ENCODE measurements at regions not wholly inside any gene's neighbourhood (a gene's known extent, or its start where the extent isn't known, plus 50 kb on each side); places are given as distances from the start of the nearest gene placed in this dataset.

DNA sequence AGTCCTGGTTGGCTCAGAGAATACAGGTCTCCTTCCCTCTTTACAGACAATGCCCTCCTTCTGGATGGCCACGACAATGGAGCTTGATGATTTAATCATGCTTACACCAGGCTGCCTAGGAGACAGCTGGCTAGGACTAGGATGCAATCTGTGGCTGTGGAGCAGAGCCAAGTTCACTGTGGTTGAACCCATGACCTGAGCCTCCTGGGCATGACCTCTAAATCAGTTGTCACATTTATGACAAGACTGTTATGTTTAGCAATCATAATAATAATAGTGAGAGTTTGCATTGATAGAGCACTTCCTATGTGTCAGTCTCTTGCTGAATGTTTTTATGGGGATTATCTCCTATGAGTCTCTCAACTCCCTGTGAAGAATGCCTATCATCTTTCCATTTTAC is 244.1 kb downstream of the ICOS start:
- no peak overlapping the region for H3K4me3 ChIP-seq (ENCODE audit: low read depth in 1 of 2, low read length in 2 of 2)
- no peaks in the 10 kb centered on the region for H3K27me3 ChIP-seq (ENCODE audit: control insufficient read depth in 1 of 2, insufficient read depth in 2 of 2, low read length in 2 of 2)
- H3K36me3 ChIP-seq (ENCODE audit: control insufficient read depth in 2 of 2, insufficient read depth in 2 of 2, low read length in 1 of 2) = no peaks in the 10 kb centered on the region
- peaks cover 0 to 2% of the 10 kb centered on the region in 2 donors for H3K4me1 ChIP-seq (ENCODE audit: control insufficient read depth in 2 of 2, insufficient read depth in 2 of 2, low read length in 1 of 2)
- H3K9me3 ChIP-seq (ENCODE audit: control insufficient read depth in 2 of 2, insufficient read depth in 1 of 2, low read depth in 1 of 2, low read length in 1 of 2) = no peaks in the 10 kb centered on the region
- WGBS, 2 donors = 29 to 39% methylated on average over 1 of the region's 1 CpG
- H3K27ac ChIP-seq (ENCODE audit: low read depth in 2 of 2, low read length in 1 of 2) = no peak overlapping the region

DNA sequence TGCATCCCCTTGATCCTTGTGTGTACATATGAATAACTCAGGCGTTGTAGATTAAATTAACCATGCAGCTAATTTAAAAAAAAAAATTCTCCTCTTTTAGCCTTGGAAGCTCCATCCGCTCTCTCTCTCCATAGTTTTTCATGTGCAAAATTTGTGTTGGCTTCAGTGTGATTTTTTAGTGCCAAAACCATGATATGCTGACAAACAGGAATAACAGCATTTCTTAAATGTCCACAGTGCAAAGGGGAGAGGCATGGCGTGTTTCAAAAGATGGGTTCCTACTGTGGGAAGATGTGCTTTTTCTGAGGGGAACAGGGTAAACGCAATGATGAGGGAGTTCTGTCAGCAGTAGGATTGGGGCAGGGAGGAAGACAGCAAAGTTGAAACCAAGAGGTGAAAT is 247.0 kb downstream of the ICOS start:
- Histone ChIP-seq H3K4me3 (ENCODE audit: low read depth in 1 of 2, low read length in 2 of 2) (no peak overlapping the region), H3K9me3 (ENCODE audit: control insufficient read depth in 2 of 2, insufficient read depth in 1 of 2, low read depth in 1 of 2, low read length in 1 of 2) (no peaks in the 10 kb centered on the region), H3K27ac (ENCODE audit: low read depth in 2 of 2, low read length in 1 of 2) (no peak overlapping the region), H3K4me1 (ENCODE audit: control insufficient read depth in 2 of 2, insufficient read depth in 2 of 2, low read length in 1 of 2) (peaks cover 0 to 2% of the 10 kb centered on the region in 2 donors), H3K36me3 (ENCODE audit: control insufficient read depth in 2 of 2, insufficient read depth in 2 of 2, low read length in 1 of 2) (no peaks in the 10 kb centered on the region), H3K27me3 (ENCODE audit: control insufficient read depth in 1 of 2, insufficient read depth in 2 of 2, low read length in 2 of 2) (no peaks in the 10 kb centered on the region)
- WGBS, 2 donors = 33 to 39% methylated on average over 4 of the region's 4 CpGs

- Histone ChIP-seq H3K4me1 (ENCODE audit: control insufficient read depth in 2 of 2, insufficient read depth in 2 of 2, low read length in 1 of 2) (peaks cover 0 to 2% of the 10 kb centered on the region in 2 donors), H3K9me3 (ENCODE audit: control insufficient read depth in 2 of 2, insufficient read depth in 1 of 2, low read depth in 1 of 2, low read length in 1 of 2) (no peaks in the 10 kb centered on the region), H3K36me3 (ENCODE audit: control insufficient read depth in 2 of 2, insufficient read depth in 2 of 2, low read length in 1 of 2) (no peaks in the 10 kb centered on the region), H3K27ac (ENCODE audit: low read depth in 2 of 2, low read length in 1 of 2) (no peak overlapping the region), H3K27me3 (ENCODE audit: control insufficient read depth in 1 of 2, insufficient read depth in 2 of 2, low read length in 2 of 2) (no peaks in the 10 kb centered on the region), H3K4me3 (ENCODE audit: low read depth in 1 of 2, low read length in 2 of 2) (no peak overlapping the region)
- 69 to 70% methylated on average over 4 of the region's 4 CpGs for WGBS, 2 donors
Observed at GRCh38 chr2:204184226-204184625, 247.7 kb downstream of the ICOS start.

DNA sequence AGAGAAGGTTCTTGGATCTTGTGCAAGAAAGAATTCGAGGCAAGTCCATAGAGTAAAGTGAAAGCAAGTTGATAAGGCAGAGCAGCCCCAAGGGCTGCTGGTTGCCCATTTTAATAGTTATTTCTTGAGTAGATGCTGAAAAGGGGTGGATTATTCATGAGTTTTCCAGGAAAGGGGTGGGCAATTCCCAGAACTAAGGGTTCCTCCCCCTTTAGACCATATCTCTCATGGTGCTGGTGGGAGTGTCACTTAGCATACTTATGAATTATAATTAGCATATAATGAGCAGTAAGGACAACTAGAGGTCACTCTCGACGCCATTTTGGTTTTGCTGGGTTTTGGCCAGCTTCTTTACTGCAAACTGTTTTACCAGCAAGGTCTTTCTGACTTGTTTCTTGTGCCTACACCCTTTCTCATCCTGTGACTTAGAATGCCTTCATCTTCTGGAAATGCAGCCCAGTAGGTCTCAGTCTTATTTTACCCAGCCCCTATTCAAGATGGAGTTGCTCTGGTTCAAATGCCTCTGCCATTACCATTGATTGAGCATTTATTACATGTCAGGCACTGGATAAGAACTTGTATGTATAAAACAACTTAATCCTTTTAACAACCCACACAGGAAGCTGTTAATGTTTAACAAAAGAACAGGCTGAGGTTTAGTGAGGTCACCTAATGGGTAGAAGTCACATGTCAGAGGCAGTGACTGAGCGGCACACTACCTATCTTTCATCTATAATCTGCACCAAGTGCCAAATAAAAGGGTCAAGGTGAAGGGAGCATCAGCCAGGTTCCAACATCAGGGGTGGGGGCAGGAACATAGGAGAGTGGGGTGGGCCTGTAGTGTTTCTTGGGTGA is 250.9 kb downstream of the ICOS start:
- WGBS, 2 donors = 72 to 78% methylated on average over 4 of the region's 4 CpGs
- H3K27ac ChIP-seq (ENCODE audit: low read depth in 2 of 2, low read length in 1 of 2) = no peak overlapping the region
- no peaks in the 10 kb centered on the region for H3K36me3 ChIP-seq (ENCODE audit: control insufficient read depth in 2 of 2, insufficient read depth in 2 of 2, low read length in 1 of 2)

GRCh38 chr2:204191574-204191973 is 255.0 kb downstream of the ICOS start:
- H3K27ac ChIP-seq (ENCODE audit: low read depth in 2 of 2, low read length in 1 of 2) = no peak overlapping the region
- no peaks in the 10 kb centered on the region for H3K4me1 ChIP-seq (ENCODE audit: control insufficient read depth in 2 of 2, insufficient read depth in 2 of 2, low read length in 1 of 2)
- H3K27me3 ChIP-seq (ENCODE audit: control insufficient read depth in 1 of 2, insufficient read depth in 2 of 2, low read length in 2 of 2) = no peaks in the 10 kb centered on the region
- no peak overlapping the region for H3K4me3 ChIP-seq (ENCODE audit: low read depth in 1 of 2, low read length in 2 of 2)
- no peaks in the 10 kb centered on the region for H3K9me3 ChIP-seq (ENCODE audit: control insufficient read depth in 2 of 2, insufficient read depth in 1 of 2, low read depth in 1 of 2, low read length in 1 of 2)
- no peaks in the 10 kb centered on the region for H3K36me3 ChIP-seq (ENCODE audit: control insufficient read depth in 2 of 2, insufficient read depth in 2 of 2, low read length in 1 of 2)

More for the DNA sequence above, 250.9 kb downstream of the ICOS start:
- H3K9me3 ChIP-seq (ENCODE audit: control insufficient read depth in 2 of 2, insufficient read depth in 1 of 2, low read depth in 1 of 2, low read length in 1 of 2) = no peaks in the 10 kb centered on the region
- no peaks in the 10 kb centered on the region for H3K4me1 ChIP-seq (ENCODE audit: control insufficient read depth in 2 of 2, insufficient read depth in 2 of 2, low read length in 1 of 2)
- no peaks in the 10 kb centered on the region for H3K27me3 ChIP-seq (ENCODE audit: control insufficient read depth in 1 of 2, insufficient read depth in 2 of 2, low read length in 2 of 2)
- no peak overlapping the region for H3K4me3 ChIP-seq (ENCODE audit: low read depth in 1 of 2, low read length in 2 of 2)

- no peaks in the 10 kb centered on the region for H3K27me3 ChIP-seq (ENCODE audit: control insufficient read depth in 1 of 2, insufficient read depth in 2 of 2, low read length in 2 of 2)
Observed at GRCh38 chr2:204195498-204195897, 258.9 kb downstream of the ICOS start.

DNA sequence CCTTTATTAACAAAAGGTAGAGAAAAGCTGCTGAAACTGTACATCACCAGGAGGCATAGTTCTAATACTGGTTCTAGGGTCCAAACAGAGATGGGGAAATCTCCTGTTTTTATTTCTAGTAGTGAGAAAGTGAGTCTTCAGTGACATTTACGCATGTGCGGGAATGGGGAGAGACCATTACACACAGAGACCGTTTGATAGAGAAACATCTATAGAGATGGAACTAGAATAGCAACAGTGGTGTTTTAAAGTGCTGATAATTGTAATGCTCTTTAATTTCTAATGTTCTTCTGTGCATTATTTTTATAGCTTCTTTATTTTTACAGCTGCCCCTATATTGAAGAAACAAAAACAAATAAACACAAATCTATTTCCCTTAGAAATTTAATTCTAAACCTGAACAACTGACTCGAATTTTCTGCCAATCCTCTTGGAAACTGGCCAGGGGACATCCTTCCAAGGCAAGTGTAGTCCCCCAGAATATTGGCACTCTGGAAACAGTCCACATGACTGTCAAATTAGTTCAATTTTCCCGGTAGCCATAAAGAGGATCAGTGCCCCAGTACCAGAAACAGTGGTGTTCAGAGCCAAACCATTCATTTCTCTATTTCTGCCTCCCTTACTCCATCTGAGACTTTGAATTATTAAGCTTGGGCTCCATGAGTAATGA is 260.9 kb downstream of the ICOS start:
- no peaks in the 10 kb centered on the region for H3K4me1 ChIP-seq (ENCODE audit: control insufficient read depth in 2 of 2, insufficient read depth in 2 of 2, low read length in 1 of 2)
- no peaks in the 10 kb centered on the region for H3K9me3 ChIP-seq (ENCODE audit: control insufficient read depth in 2 of 2, insufficient read depth in 1 of 2, low read depth in 1 of 2, low read length in 1 of 2)
- no peaks in the 10 kb centered on the region for H3K27me3 ChIP-seq (ENCODE audit: control insufficient read depth in 1 of 2, insufficient read depth in 2 of 2, low read length in 2 of 2)
- 62 to 66% methylated on average over 5 of the region's 5 CpGs for WGBS, 2 donors
- H3K27ac ChIP-seq (ENCODE audit: low read depth in 2 of 2, low read length in 1 of 2) = no peak overlapping the region
- no peak overlapping the region for H3K4me3 ChIP-seq (ENCODE audit: low read depth in 1 of 2, low read length in 2 of 2)
- H3K36me3 ChIP-seq (ENCODE audit: control insufficient read depth in 2 of 2, insufficient read depth in 2 of 2, low read length in 1 of 2) = no peaks in the 10 kb centered on the region

More at GRCh38 chr2:204195498-204195897, 258.9 kb downstream of the ICOS start:
- Histone ChIP-seq H3K4me1 (ENCODE audit: control insufficient read depth in 2 of 2, insufficient read depth in 2 of 2, low read length in 1 of 2) (no peaks in the 10 kb centered on the region), H3K27ac (ENCODE audit: low read depth in 2 of 2, low read length in 1 of 2) (no peak overlapping the region), H3K36me3 (ENCODE audit: control insufficient read depth in 2 of 2, insufficient read depth in 2 of 2, low read length in 1 of 2) (no peaks in the 10 kb centered on the region), H3K4me3 (ENCODE audit: low read depth in 1 of 2, low read length in 2 of 2) (no peak overlapping the region), H3K9me3 (ENCODE audit: control insufficient read depth in 2 of 2, insufficient read depth in 1 of 2, low read depth in 1 of 2, low read length in 1 of 2) (no peaks in the 10 kb centered on the region)
- 71 to 72% methylated on average over 4 of the region's 4 CpGs for WGBS, 2 donors

- Histone ChIP-seq H3K4me1 (ENCODE audit: control insufficient read depth in 2 of 2, insufficient read depth in 2 of 2, low read length in 1 of 2) (no peaks in the 10 kb centered on the region), H3K27me3 (ENCODE audit: control insufficient read depth in 1 of 2, insufficient read depth in 2 of 2, low read length in 2 of 2) (no peaks in the 10 kb centered on the region), H3K4me3 (ENCODE audit: low read depth in 1 of 2, low read length in 2 of 2) (no peak overlapping the region), H3K36me3 (ENCODE audit: control insufficient read depth in 2 of 2, insufficient read depth in 2 of 2, low read length in 1 of 2) (no peaks in the 10 kb centered on the region), H3K9me3 (ENCODE audit: control insufficient read depth in 2 of 2, insufficient read depth in 1 of 2, low read depth in 1 of 2, low read length in 1 of 2) (no peaks in the 10 kb centered on the region), H3K27ac (ENCODE audit: low read depth in 2 of 2, low read length in 1 of 2) (no peak overlapping the region)
- WGBS, 2 donors = 46 to 56% methylated on average over 3 of the region's 3 CpGs
Observed at GRCh38 chr2:204199357-204199756, 262.8 kb downstream of the ICOS start.

DNA sequence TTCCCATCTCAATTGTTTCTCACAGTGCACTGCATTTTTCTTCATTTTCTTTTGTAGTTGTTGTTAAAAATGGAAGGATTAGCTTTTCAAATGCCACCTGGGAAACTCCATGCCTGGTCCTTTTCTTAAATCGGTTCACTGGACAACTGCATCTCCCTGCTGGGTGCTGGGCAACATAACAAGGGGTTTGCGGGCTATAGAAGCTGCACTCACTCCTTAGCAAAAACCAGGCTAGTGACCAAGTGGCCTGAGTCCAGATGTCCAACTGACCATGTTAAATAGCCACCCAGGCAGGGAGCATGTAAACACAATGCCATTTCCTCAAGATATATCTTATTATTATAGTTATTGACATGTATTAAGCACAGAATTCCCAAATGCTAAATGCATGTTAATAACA is 264.9 kb downstream of the ICOS start:
- no peak overlapping the region for H3K4me3 ChIP-seq (ENCODE audit: low read depth in 1 of 2, low read length in 2 of 2)
- 86 to 87% methylated on average over 2 of the region's 2 CpGs for WGBS, 2 donors
- H3K9me3 ChIP-seq (ENCODE audit: control insufficient read depth in 2 of 2, insufficient read depth in 1 of 2, low read depth in 1 of 2, low read length in 1 of 2) = no peaks in the 10 kb centered on the region
- H3K27ac ChIP-seq (ENCODE audit: low read depth in 2 of 2, low read length in 1 of 2) = no peak overlapping the region
- H3K36me3 ChIP-seq (ENCODE audit: control insufficient read depth in 2 of 2, insufficient read depth in 2 of 2, low read length in 1 of 2) = no peaks in the 10 kb centered on the region
- H3K27me3 ChIP-seq (ENCODE audit: control insufficient read depth in 1 of 2, insufficient read depth in 2 of 2, low read length in 2 of 2) = no peaks in the 10 kb centered on the region
- no peaks in the 10 kb centered on the region for H3K4me1 ChIP-seq (ENCODE audit: control insufficient read depth in 2 of 2, insufficient read depth in 2 of 2, low read length in 1 of 2)

GRCh38 chr2:204202253-204202652 is 265.7 kb downstream of the ICOS start:
- 85 to 92% methylated on average over 1 of the region's 1 CpG for WGBS, 2 donors
- H3K36me3 ChIP-seq (ENCODE audit: control insufficient read depth in 2 of 2, insufficient read depth in 2 of 2, low read length in 1 of 2) = no peaks in the 10 kb centered on the region
- no peak overlapping the region for H3K27ac ChIP-seq (ENCODE audit: low read depth in 2 of 2, low read length in 1 of 2)
- no peaks in the 10 kb centered on the region for H3K9me3 ChIP-seq (ENCODE audit: control insufficient read depth in 2 of 2, insufficient read depth in 1 of 2, low read depth in 1 of 2, low read length in 1 of 2)
- no peak overlapping the region for H3K4me3 ChIP-seq (ENCODE audit: low read depth in 1 of 2, low read length in 2 of 2)
- H3K27me3 ChIP-seq (ENCODE audit: control insufficient read depth in 1 of 2, insufficient read depth in 2 of 2, low read length in 2 of 2) = no peaks in the 10 kb centered on the region
- no peaks in the 10 kb centered on the region for H3K4me1 ChIP-seq (ENCODE audit: control insufficient read depth in 2 of 2, insufficient read depth in 2 of 2, low read length in 1 of 2)

All from esophagus (tissue), 2 donors.